Esophagus squamous epithelium (tissue), 5 donors: ENCODE measurements at regions not wholly inside any gene's neighbourhood (a gene's known extent, or its start where the extent isn't known, plus 50 kb on each side); places are given as distances from the start of the nearest gene placed in this dataset.

Experiments
- DNase-seq: peaks from one replicate; lab custom pipeline; 2025; lab: John Stamatoyannopoulos, UW
- H3K27ac ChIP-seq, 4 donors: fragments of 200-600 bp; sonication (generic); one replicate each; pipeline ENCODE4 v1.5.1; 2016 to 2019; ENCODE audit warnings: mild to moderate bottlenecking in 1 of 4
- H3K27me3 ChIP-seq, 4 donors: fragments of 200-600 bp; sonication (generic); 1 replicate in 3 of 4; 2 replicates in 1 of 4; pipeline versions ENCODE4 v1.5.1 to v1.6.0; 2017 to 2021; ENCODE audit warnings: antibody characterized with exemption in 1 of 4
- H3K36me3 ChIP-seq, 3 donors: fragments of 200-600 bp; sonication (generic); one replicate each; pipeline ENCODE4 v1.5.1; 2016 to 2019
- H3K4me1 ChIP-seq, 3 donors: fragments of 200-600 bp; sonication (generic); one replicate each; pipeline ENCODE4 v1.5.1; 2017 to 2019
- H3K4me3 ChIP-seq, 4 donors: fragments of 200-600 bp; sonication (generic); 1 replicate in 3 of 4; 2 replicates in 1 of 4; pipeline ENCODE4 v1.5.1; 2016 to 2019; ENCODE audit warnings: mild to moderate bottlenecking in 2 of 4, moderate library complexity in 1 of 4
- H3K9me3 ChIP-seq, 3 donors: fragments of 200-600 bp; sonication (generic); one replicate each; pipeline ENCODE4 v1.5.1; 2016 to 2019
- CTCF ChIP-seq, 6 experiments: fragments of 450-650 bp in 4 of 6; fragments of 200-600 bp in 2 of 6; sonication (generic) in 2 of 6; IDR thresholded peaks; one replicate each; pipeline ENCODE4 v1.5.1; 2016 to 2019; ENCODE audit warnings: antibody characterized with exemption in 6 of 6, mild to moderate bottlenecking in 4 of 6, moderate library complexity in 4 of 6
- POLR2A ChIP-seq, 4 donors: fragments of 450-650 bp; IDR thresholded peaks; one replicate each; pipeline ENCODE4 v1.6.1; 2017; ENCODE audit warnings: antibody characterized with exemption in 4 of 4, mild to moderate bottlenecking in 4 of 4, moderate library complexity in 3 of 4
- WGBS, 2 donors: methylation state at CpG; one replicate each; pipeline ENCODE4 v1.1.5; 2018; 5-methylcytosine and 5-hydroxymethylcytosine counted together
- intact Hi-C: fragments of 100-400 bp; cut with DNase I; formaldehyde crosslinking; loops from one replicate; pipeline ENCODE4 v1.15.0; 2022
- donor health status: DM: yes; HTN: yes; CAD: no.

- no peaks in the 10 kb centered on the region for H3K9me3 ChIP-seq
- peaks cover 0 to 16% (median 0%) of the 10 kb centered on the region in 4 donors for H3K27me3 ChIP-seq
- no peaks in the 10 kb centered on the region for H3K36me3 ChIP-seq
- H3K27ac ChIP-seq = peak overlapping the region in 3 of 4 donors; percentile 32 to 71 (median 60)
- intact Hi-C loops = no loop called here
- no peak for DNase-seq
- WGBS, 2 donors = 78 to 83% methylated on average over 10 of the region's 10 CpGs
- H3K4me1 ChIP-seq = peaks cover 0 to 60% (median 17%) of the 10 kb centered on the region in 3 donors
- no peak overlapping the region for H3K4me3 ChIP-seq
- TF ChIP-seq CTCF (IDR thresholded peaks at IDR 0.05) (no peak), POLR2A (IDR thresholded peaks at IDR 0.05) (no peak)
Measured at GRCh38 chr1:201598396-201598795, 59.5 kb downstream of the NAV1 start.

GRCh38 chr1:201598973-201599372, 60.0 kb downstream of the NAV1 start:
- DNase-seq = no peak
- Histone ChIP-seq H3K27ac (peak overlapping the region in 3 of 4 donors; percentile 32 to 71 (median 60)), H3K9me3 (no peaks in the 10 kb centered on the region), H3K4me1 (peaks cover 0 to 56% (median 16%) of the 10 kb centered on the region in 3 donors), H3K4me3 (no peak overlapping the region), H3K27me3 (peaks cover 0 to 16% (median 0%) of the 10 kb centered on the region in 4 donors), H3K36me3 (no peaks in the 10 kb centered on the region)
- TF ChIP-seq POLR2A (IDR thresholded peaks at IDR 0.05) = no peak
- no peak for TF ChIP-seq CTCF (IDR thresholded peaks at IDR 0.05)
- intact Hi-C loops = no loop called here
- WGBS, 2 donors = 71 to 73% methylated on average over 1 of the region's 1 CpG

GRCh38 chr1:201599548-201599947, 60.6 kb downstream of the NAV1 start:
- Histone ChIP-seq H3K4me1 (peaks cover 0 to 50% (median 14%) of the 10 kb centered on the region in 3 donors), H3K4me3 (no peak overlapping the region), H3K9me3 (no peaks in the 10 kb centered on the region), H3K27ac (peak overlapping the region in 3 of 4 donors; percentile 32 to 71 (median 60)), H3K36me3 (no peaks in the 10 kb centered on the region), H3K27me3 (peaks cover 0 to 11% (median 0%) of the 10 kb centered on the region in 4 donors)
- TF ChIP-seq CTCF (IDR thresholded peaks at IDR 0.05) (no peak), POLR2A (IDR thresholded peaks at IDR 0.05) (no peak)
- intact Hi-C loops = no loop called here
- no peak for DNase-seq
- WGBS, 2 donors = 82 to 83% methylated on average over 8 of the region's 8 CpGs

- intact Hi-C loops = no loop called here
- TF ChIP-seq POLR2A (IDR thresholded peaks at IDR 0.05) = no peak
- TF ChIP-seq CTCF (IDR thresholded peaks at IDR 0.05) = no peak
- no peak overlapping the region for H3K4me3 ChIP-seq
- WGBS, 2 donors = 28 to 47% methylated on average over 7 of the region's 7 CpGs
- H3K27me3 ChIP-seq = no peaks in the 10 kb centered on the region
- no peak for DNase-seq
- H3K36me3 ChIP-seq = no peaks in the 10 kb centered on the region
- no peaks in the 10 kb centered on the region for H3K9me3 ChIP-seq
- peak overlapping the region in 2 of 4 donors; percentile 66 to 70 for H3K27ac ChIP-seq
- peaks cover 0 to 57% (median 23%) of the 10 kb centered on the region in 3 donors for H3K4me1 ChIP-seq
Measured at GRCh38 chr1:201602413-201603265, 63.7 kb downstream of the NAV1 start.

GRCh38 chr1:201603613-201604232, 64.8 kb downstream of the NAV1 start:
- no peak for TF ChIP-seq POLR2A (IDR thresholded peaks at IDR 0.05)
- no peak for TF ChIP-seq CTCF (IDR thresholded peaks at IDR 0.05)
- no peak overlapping the region for H3K4me3 ChIP-seq
- 46 to 74% methylated on average over 7 to 8 of the region's 8 CpGs for WGBS, 2 donors
- no peaks in the 10 kb centered on the region for H3K27me3 ChIP-seq
- intact Hi-C loops = no loop called here
- no peak for DNase-seq
- H3K4me1 ChIP-seq = peaks cover 0 to 52% (median 24%) of the 10 kb centered on the region in 3 donors
- no peaks in the 10 kb centered on the region for H3K9me3 ChIP-seq
- peak overlapping the region in 2 of 4 donors; percentile 61 to 66 for H3K27ac ChIP-seq
- no peaks in the 10 kb centered on the region for H3K36me3 ChIP-seq
